GM12878 (cell line): ENCODE measurements at regions not wholly inside any gene's neighbourhood (a gene's known extent, or its start where the extent isn't known, plus 50 kb on each side); places are given as distances from the start of the nearest gene placed in this dataset.

Source experiments
- ATAC-seq: fragments of 200-7000 bp; cut with Tn5 transposase; 3 replicates; pipeline ENCODE4 v1.9.1; 2020; ENCODE audit warnings: mild to moderate bottlenecking, moderate library complexity
- BruUV-seq: library from RNA; stranded (reverse); fragments of 400-500 nt; replicated peaks from 2 replicates; lab custom pipeline; 2021; lab: Mats Ljungman, UMichigan
- CTCF ChIA-PET: fragments of 300-600 bp; sonication (Branson Sonifier 250); formaldehyde crosslinking; extraction: SDS; loops from one replicate; lab custom pipeline; 2021; ENCODE audit warnings: inconsistent platforms; lab: Yijun Ruan, JAX
- POLR2A ChIA-PET: fragments of 350-600 bp; formaldehyde crosslinking; extraction: SDS; loops from one replicate; lab custom pipeline; 2021; ENCODE audit warnings: inconsistent platforms; lab: Charles Lee
- RAD21 ChIA-PET: fragments of 300-600 bp; sonication (Branson Sonifier 250); formaldehyde crosslinking; loops from one replicate; lab custom pipeline; 2023; ENCODE audit warnings: antibody characterized with exemption; ENCODE audit not compliant: unreplicated experiment; lab: Charles Lee
- SMC1A ChIA-PET: fragments of 300-600 bp; sonication (Branson Sonifier 250); formaldehyde crosslinking; loops from one replicate; lab custom pipeline; 2023; ENCODE audit not compliant: unreplicated experiment, uncharacterized antibody; lab: Charles Lee
- DNase-seq: peaks from one replicate; pipeline ENCODE4 v3.0.0-alpha.2; 2011; ENCODE audit warnings: low read depth, low spot score
- FAIRE-seq: peaks from 3 replicates; lab custom pipeline; 2011; peaks lifted over from hg19 to GRCh38; lab: Jason Lieb, UNC
- H2AFZ ChIP-seq: 2 replicates; pipeline ENCODE4 v1.6.0; 2011; ENCODE audit warnings: low read depth, low read length, control low read depth; ENCODE audit not compliant: control insufficient read depth
- H3K27ac ChIP-seq: 2 replicates; pipeline ENCODE4 v1.5.1; 2011; ENCODE audit warnings: control low read depth; ENCODE audit not compliant: control insufficient read depth, insufficient read depth
- H3K27me3 ChIP-seq, 2 experiments: replicated peaks in 1 of 2; 2 replicates each; pipeline versions ENCODE4 v1.6.0 to v1.6.1; 2011; ENCODE audit warnings: low read length in 1 of 2; ENCODE audit not compliant: control insufficient read depth in 2 of 2, insufficient read depth in 2 of 2
- H3K36me3 ChIP-seq, 2 experiments: 2 replicates each; pipeline ENCODE4 v1.5.1; 2011; ENCODE audit warnings: low read length in 1 of 2; ENCODE audit not compliant: control insufficient read depth in 2 of 2, insufficient read depth in 2 of 2
- H3K4me1 ChIP-seq: 2 replicates; pipeline ENCODE4 v1.6.1; 2011; ENCODE audit warnings: mild to moderate bottlenecking, low read length, moderate library complexity, mixed read lengths; ENCODE audit not compliant: control insufficient read depth, insufficient read depth
- H3K4me2 ChIP-seq: 2 replicates; pipeline ENCODE4 v1.6.0; 2011; ENCODE audit warnings: control low read depth; ENCODE audit not compliant: control insufficient read depth, insufficient read depth
- H3K4me3 ChIP-seq: fragments of 200-600 bp; sonication (generic); 2 replicates; pipeline ENCODE4 v1.5.1; 2016
- H3K79me2 ChIP-seq: 2 replicates; pipeline ENCODE4 v1.6.0; 2011; ENCODE audit warnings: low read length; ENCODE audit not compliant: control insufficient read depth, insufficient read depth
- H3K9ac ChIP-seq: 2 replicates; pipeline ENCODE4 v1.8.0; 2011; ENCODE audit warnings: low read length, control low read depth, mixed read lengths; ENCODE audit not compliant: control insufficient read depth, insufficient read depth
- H3K9me3 ChIP-seq: replicated peaks from 3 replicates; pipeline ENCODE4 v1.5.1; 2011; ENCODE audit warnings: mild to moderate bottlenecking, low read length; ENCODE audit not compliant: control insufficient read depth, insufficient read depth
- H4K20me1 ChIP-seq: 2 replicates; pipeline ENCODE4 v1.6.0; 2011; ENCODE audit not compliant: control insufficient read depth, insufficient read depth
- ETV6 ChIP-seq, 2 experiments: fragments of 450-650 bp in 1 of 2; IDR thresholded peaks in 1 of 2; conservative IDR thresholded peaks in 1 of 2; 2 replicates each; pipeline ENCODE4 v1.6.1; 2014; ENCODE audit warnings: antibody characterized with exemption in 1 of 2, borderline replicate concordance in 1 of 2, low read depth in 1 of 2, mild to moderate bottlenecking in 1 of 2, moderate library complexity in 1 of 2
- IKZF1 ChIP-seq: fragments of 450-650 bp; conservative IDR thresholded peaks from 2 replicates; pipeline ENCODE4 v1.6.1; 2017; ENCODE audit warnings: antibody characterized with exemption, mild to moderate bottlenecking
- RUNX3 ChIP-seq: IDR thresholded peaks from 2 replicates; pipeline ENCODE4 v1.6.1; 2012; ENCODE audit warnings: low read length, inconsistent platforms
- SMC3 ChIP-seq: IDR thresholded peaks from 2 replicates; pipeline ENCODE4 v1.6.1; 2011; ENCODE audit warnings: low read length, improper control_type of control experiment, borderline replicate concordance
- SPI1 ChIP-seq: IDR thresholded peaks from 2 replicates; pipeline ENCODE4 v1.6.1; 2011; ENCODE audit warnings: low read depth, mild to moderate bottlenecking, low read length, moderate library complexity, borderline replicate concordance; ENCODE audit not compliant: insufficient read depth
- YBX1 ChIP-seq: fragments of 450-650 bp; IDR thresholded peaks from 2 replicates; pipeline ENCODE4 v1.6.1; 2016; ENCODE audit warnings: antibody characterized with exemption
- WGBS: methylation state at CpG from one replicate; pipeline ENCODE4 v1.1.6; 2016; ENCODE audit warnings: low lambda C conversion rate; ENCODE audit not compliant: insufficient replicate concordance, insufficient coverage; ENCODE audit errors: missing lambda C conversion rate; 5-methylcytosine and 5-hydroxymethylcytosine counted together
- in situ Hi-C: fragments of 300-500 bp; cut with MboI; formaldehyde crosslinking; loops from 9 replicates; pipeline ENCODE4 v1.14.3; 2018; ENCODE audit warnings: mixed read lengths
- intact Hi-C: fragments of 100-400 bp; cut with micrococcal nuclease; formaldehyde crosslinking; loops from one replicate; pipeline ENCODE4 v1.14.2; 2022; ENCODE audit not compliant: unreplicated experiment

GRCh38 chr3:193970773-193971206, 165.2 kb upstream of the HES1 start:
- peaks cover 14% of the 10 kb centered on the region for H3K4me1 ChIP-seq
- peak overlapping the region; percentile 35; the same call in 1 of the 2 replicates for H3K27ac ChIP-seq
- CTCF ChIA-PET, result interaction anchor here (0.6 to 1.7 kb wide), 4 partner anchors 42 to 160 kb away, joined by 3 to 4 read pairs (median 3); no protein-coding TSS in a partner anchor
- H4K20me1 ChIP-seq, result no peaks in the 10 kb centered on the region
- RAD21 ChIA-PET, result no interaction called here
- peaks cover 0 to 1% of the 10 kb centered on the region in 2 experiments; a peak in 3 of 4 replicates for H3K27me3 ChIP-seq
- no TSS peak for BruUV-seq
- WGBS, result 10% methylated on average over 3 of the region's 3 CpGs
- intact Hi-C loops (loop anchor here (2.0 to 10.0 kb wide), 3 partner anchors 160 to 344 kb away; no protein-coding TSS in a partner anchor), in situ Hi-C loops (no loop called here)
- ATAC-seq (peak; percentile 40; the same call in 1 of the 3 replicates), FAIRE-seq (no peak), DNase-seq (no peak)
- POLR2A ChIA-PET, result no interaction called here
- TF ChIP-seq SPI1, result peak; percentile 20; the same call in 1 of the 2 replicates
- peak; percentile 29; the same call in 1 of the 2 replicates for TF ChIP-seq RUNX3
- TF ChIP-seq IKZF1, result no peak
- H3K9me3 ChIP-seq, result no peaks in the 10 kb centered on the region
- no peaks in the 10 kb centered on the region for H3K79me2 ChIP-seq
- SMC1A ChIA-PET, result interaction anchor here (0.9 to 2.4 kb wide), 2 partner anchors 166 to 307 kb away, joined by 3 to 6 read pairs; partner anchors contain the start of gene HES1
- H3K36me3 ChIP-seq, result no peaks in the 10 kb centered on the region
- peak overlapping the region; percentile 56 for H3K4me2 ChIP-seq
- no peak overlapping the region for H3K9ac ChIP-seq
- peak overlapping the region; percentile 23; the same call in 1 of the 2 replicates for H3K4me3 ChIP-seq
- H2AFZ ChIP-seq, result no peak overlapping the region

DNA sequence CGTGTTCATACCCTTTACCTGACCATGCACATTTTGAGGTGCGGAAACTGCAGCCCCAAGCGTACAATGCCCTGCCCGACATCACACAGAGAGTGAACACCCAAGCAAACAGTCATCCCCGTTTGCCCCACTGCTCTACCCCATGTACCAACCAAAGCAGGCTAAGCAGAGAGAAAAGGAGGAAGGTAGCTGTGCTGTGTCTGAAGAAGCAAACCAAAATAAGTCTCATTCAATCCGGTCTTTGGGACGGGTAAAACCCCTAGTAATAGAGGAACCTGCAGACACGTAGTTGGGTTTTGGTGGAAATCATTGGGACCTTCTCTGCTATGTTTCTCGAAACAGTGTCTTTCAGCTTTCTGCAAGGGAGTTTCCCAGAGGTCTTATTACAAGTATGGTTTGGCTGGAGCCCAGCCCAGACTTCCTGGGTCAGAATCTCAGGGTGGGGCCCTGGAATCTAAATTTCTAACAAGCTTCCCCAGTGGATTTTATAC, 164.6 kb upstream of the HES1 start:
- Histone ChIP-seq H4K20me1 (no peaks in the 10 kb centered on the region), H3K4me2 (peak overlapping the region; percentile 56), H3K27me3 (peaks cover 0 to 1% of the 10 kb centered on the region in 2 experiments; a peak in 2 of 4 replicates), H3K79me2 (no peaks in the 10 kb centered on the region), H3K36me3 (no peaks in the 10 kb centered on the region), H3K4me1 (peaks cover 14% of the 10 kb centered on the region), H3K9me3 (no peaks in the 10 kb centered on the region), H3K27ac (peak overlapping the region; percentile 35; the same call in 1 of the 2 replicates), H2AFZ (0 out of 2 replicates have a peak overlapping the region, but pooled peaks have one; percentile 0), H3K9ac (no peak overlapping the region), H3K4me3 (peak overlapping the region; percentile 23; the same call in 1 of the 2 replicates)
- ChIA-PET CTCF (interaction anchor here (0.6 to 1.7 kb wide), 7 partner anchors 11 to 306 kb away, joined by 3 to 6 read pairs (median 3); no protein-coding TSS in a partner anchor), POLR2A (no interaction called here), RAD21 (interaction anchor here (1.0 kb wide), 1 partner anchor 344 kb away, joined by 3 read pairs; no protein-coding TSS in a partner anchor), SMC1A (interaction anchor here (1.3 to 2.4 kb wide), 2 partner anchors 87 to 165 kb away, joined by 3 to 6 read pairs; partner anchors contain the start of gene HES1)
- WGBS, result 2% methylated on average over 9 of the region's 9 CpGs
- no TSS peak for BruUV-seq
- TF ChIP-seq SPI1 (peak; percentile 9; the same call in 1 of the 2 replicates), YBX1 (no peak), RUNX3 (peak; percentile 24; the same call in 1 of the 2 replicates), ETV6 (conservative IDR thresholded peaks at IDR 0.05 in 1 of 2, IDR thresholded peaks at IDR 0.05 in 1 of 2; ENCODE audit: borderline replicate concordance in 1 of 2, low read depth in 1 of 2) (0 out of 4 replicates have a peak, but pooled peaks of 1 of the 2 experiments have one; percentile 15), SMC3 (peak; percentile 10; the same call in 1 of the 2 replicates)
- intact Hi-C loops (loop anchor here (2.0 to 10.0 kb wide), 3 partner anchors 159 to 343 kb away; no protein-coding TSS in a partner anchor), in situ Hi-C loops (no loop called here)
- FAIRE-seq (no peak), ATAC-seq (peak; percentile 83), DNase-seq (peak; percentile 58)
